ENCODE measurements at regions not wholly inside any gene's neighbourhood (a gene's known extent, or its start where the extent isn't known, plus 50 kb on each side); places are given as distances from the start of the nearest gene placed in this dataset.

DNA sequence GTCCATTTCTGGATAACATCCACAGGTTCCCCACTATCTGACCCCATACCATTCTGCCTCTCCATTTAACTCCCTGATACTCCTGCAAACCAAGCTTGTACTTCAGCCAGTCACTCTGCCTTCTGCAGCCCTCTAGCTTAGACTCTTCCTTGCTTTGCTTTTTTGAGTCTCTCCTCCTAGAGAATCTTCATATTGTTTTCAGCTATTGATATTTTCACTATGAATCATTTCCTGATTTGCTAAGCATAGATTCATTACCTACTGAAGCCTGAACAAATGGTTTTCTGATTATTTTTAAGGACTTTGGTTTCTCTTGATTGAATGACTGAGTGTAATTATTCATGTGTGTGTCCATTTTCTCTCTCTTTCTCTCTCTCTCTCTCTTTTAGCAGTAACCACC lies 2102.3 kb upstream of the CELF4 start:
- no peak overlapping the region for H3K4me3 ChIP-seq (ENCODE audit: low read depth, low read length)
- peak; percentile 16 for DNase-seq (ENCODE audit: low read depth)

DNA sequence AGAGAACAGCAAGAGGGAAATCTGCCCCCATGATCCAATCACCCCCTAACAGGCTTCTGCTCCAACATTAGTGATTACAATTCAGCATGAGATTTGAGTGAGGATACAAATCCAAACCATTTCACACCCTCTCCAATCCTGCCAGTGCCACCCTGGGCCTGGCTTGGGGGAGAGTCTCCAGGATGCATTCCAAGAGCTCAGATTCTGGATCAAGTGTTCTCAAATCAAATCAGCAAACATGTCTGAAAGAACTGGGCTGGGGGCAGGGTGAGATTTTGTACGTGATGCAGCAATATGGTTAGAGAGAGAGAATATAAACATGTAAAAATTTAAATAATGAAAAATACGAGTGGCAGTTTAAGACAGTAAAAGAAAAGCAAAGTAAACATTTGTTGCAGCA lies 2100.9 kb upstream of the CELF4 start:
- DNase-seq (ENCODE audit: low read depth) = no peak
- no peak overlapping the region for H3K4me3 ChIP-seq (ENCODE audit: low read depth, low read length)

DNA sequence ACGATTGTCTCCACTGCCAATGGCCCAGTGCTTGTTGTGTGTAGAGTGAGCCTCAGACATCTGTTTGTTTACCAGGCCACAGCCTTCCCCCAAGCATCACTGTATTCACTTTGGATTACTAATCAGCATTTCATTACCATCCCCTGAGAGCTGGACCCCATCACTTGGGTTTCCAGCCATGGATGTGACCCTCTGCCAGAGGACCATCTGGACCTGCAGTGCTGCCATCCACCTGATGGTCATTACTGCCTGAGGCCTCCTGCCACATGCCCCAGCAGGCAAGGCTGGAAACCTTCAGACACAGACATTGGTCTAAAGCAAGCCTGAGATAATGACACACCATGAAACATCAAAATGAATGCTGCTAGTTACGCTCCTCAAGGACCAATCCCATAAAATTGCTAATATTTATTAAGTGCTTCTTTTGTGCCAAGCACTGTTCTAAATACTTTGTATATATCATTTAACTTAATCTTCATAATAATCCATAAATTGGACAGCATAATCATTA lies 2096.3 kb upstream of the CELF4 start:
- no peak for DNase-seq (ENCODE audit: low read depth)
- H3K4me3 ChIP-seq (ENCODE audit: low read depth, low read length) = no peak overlapping the region

DNA sequence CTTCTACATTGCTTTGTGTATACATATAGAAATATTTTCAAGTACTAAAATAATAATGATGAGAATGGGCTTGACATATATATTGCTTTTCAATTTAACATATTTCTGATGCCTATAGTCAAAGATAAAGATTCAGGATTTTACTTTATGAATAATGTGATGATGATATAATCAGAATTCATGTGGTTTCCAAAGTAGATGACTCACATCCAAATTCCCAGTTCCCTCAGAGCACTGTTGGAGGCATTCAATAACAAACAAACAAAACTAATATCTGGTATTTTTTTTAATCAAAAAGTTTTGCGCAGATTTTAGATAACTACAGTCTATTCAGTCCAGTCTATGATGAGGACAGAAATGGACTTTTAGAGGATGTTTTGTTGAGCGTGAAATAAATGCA lies 2094.5 kb upstream of the CELF4 start:
- no peak overlapping the region for H3K4me3 ChIP-seq (ENCODE audit: low read depth, low read length)
- no peak for DNase-seq (ENCODE audit: low read depth)

DNA sequence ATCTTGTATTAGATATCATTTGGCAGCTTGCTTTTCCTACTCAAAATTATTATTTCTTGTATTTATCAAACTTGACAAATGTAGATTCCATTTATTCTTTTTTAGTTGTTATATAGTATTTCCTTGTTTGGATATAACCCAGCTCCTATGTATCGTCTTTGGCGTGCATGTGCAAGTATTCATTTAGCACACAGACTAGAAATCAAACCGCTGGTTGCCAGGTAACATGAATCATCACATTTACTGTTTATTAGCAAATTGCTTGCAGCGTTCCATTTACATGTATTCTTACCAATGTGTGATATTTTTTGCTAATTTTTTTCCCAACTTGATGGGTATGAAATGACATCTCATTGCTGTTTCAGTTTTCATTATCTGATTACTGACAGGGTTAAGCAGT lies 2089.7 kb upstream of the CELF4 start:
- no peak overlapping the region for H3K4me3 ChIP-seq (ENCODE audit: low read depth, low read length)
- no peak for DNase-seq (ENCODE audit: low read depth)

DNA sequence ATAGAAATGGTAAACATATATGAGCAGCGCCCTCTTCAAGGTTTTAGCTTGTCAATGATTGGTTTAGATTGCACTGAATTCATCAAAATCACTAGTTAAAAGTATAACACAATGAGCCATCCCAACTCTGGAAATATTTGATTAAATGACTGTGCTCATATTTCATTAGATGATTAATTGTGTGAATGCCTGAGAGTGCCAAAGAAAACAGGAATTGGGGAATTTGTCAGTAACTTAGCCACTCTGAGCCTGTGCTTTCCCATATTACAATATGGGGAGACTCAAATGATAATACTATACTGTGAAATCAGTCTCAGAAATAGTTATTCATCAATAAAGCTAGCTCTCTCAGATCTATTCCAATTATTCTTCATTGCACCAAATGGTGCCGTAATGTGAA lies 2087.6 kb upstream of the CELF4 start:
- H3K4me3 ChIP-seq (ENCODE audit: low read depth, low read length) = no peak overlapping the region
- DNase-seq (ENCODE audit: low read depth) = no peak

DNA sequence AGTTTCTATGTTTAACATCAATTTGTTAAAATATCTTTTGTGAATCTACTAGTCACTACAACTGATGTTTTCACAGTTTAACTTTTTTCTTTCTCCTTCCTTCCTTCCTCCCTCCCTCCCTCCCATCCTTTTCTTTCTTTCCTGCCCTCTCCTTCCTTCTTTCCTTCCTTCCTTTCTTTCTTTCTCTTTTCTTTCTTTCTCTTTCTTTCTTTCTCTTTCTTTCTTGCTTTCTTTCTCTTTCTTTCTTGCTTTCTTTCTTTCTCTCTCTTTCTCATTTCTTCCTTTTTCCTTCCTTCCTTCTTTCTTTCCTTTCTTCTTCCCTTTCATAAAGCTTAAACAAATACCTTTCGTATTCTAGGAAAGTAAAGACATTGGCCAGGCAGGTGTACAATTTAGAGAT lies 2083.0 kb upstream of the CELF4 start:
- H3K4me3 ChIP-seq (ENCODE audit: low read depth, low read length) = no peak overlapping the region
- no peak for DNase-seq (ENCODE audit: low read depth)

DNA sequence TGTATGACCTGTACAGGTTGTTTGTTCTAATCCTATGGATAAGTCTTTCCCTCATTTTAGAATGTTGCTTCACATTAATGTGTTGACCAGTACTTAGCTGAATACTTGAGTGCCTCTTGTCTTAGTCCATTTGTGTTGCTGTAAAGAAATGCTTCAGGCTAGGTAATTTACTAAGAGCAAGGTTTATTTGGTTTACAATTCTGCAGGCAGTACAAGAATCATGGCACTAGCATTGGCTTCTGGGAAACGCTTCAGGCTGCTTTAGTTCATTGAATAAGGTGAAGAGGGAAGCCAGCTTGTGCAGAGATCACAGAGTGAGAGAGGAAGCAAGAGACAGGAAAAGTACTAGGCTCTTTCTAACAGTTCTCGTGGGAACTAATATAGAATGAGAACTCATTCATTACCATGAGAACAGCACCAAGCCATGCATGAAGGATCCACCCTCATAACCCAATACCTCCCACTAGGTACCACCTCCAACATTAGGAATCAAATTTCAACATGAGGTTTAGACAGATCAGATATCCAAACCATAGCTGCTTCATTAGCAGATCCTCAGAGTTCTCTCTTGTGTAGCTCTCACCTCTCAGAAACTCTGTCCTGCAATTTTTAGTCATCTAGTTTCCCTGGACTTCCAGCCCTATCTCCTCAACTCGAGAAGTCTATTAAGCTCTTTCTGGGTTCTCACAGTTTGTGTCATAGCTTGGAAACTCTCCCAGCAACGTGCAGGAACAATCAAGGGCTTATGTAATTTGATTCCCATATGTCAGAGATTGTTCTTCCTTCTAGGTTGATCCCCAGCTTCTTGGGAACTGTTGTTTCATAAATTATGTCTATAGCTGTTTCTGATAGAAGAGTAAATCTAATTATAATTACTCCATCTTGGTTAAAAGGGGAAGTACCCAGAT lies 2082.3 kb upstream of the CELF4 start:
- peak; percentile 92 for DNase-seq (ENCODE audit: low read depth)
- no peak overlapping the region for H3K4me3 ChIP-seq (ENCODE audit: low read depth, low read length)

DNA sequence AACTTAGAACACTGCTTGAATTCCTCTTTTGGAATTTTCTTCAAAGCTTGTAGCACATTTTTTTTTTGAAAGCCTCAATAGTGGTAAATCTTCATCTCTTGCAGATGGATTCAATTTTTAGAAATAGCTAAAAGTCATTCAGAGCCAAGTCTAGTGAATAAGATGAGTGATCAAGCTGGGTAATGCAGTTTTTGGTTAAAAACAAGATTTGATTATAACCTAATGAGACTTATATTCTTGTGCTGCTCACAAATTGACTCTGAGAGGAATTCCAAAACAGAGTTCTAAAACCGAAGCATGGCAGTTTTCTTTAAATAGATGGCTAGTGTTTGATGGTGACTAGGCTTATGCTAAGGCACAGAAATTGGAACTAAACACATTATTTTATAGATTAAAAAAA lies 2072.6 kb upstream of the CELF4 start:
- DNase-seq (ENCODE audit: low read depth) = no peak
- no peak overlapping the region for H3K4me3 ChIP-seq (ENCODE audit: low read depth, low read length)

DNA sequence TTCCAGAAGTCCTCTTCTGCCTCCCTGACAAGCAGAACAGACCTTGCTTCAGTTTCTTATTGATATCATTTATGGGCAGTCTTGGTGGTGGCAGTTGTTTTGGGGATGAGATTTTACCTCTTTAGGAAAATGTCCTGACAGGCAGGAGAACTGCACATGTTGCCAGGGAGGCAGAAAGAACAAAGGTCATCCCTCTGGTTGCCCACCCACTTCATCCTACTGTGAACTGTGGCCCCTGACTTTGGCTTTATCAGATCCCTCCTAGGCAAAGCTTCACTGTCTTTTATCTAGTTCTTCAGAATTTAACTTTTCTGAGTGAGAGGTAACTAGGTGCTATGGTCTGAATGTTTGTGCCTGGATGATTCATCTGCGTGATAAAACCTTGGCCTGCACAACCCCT lies 2071.3 kb upstream of the CELF4 start:
- no peak overlapping the region for H3K4me3 ChIP-seq (ENCODE audit: low read depth, low read length)
- DNase-seq (ENCODE audit: low read depth) = no peak

DNA sequence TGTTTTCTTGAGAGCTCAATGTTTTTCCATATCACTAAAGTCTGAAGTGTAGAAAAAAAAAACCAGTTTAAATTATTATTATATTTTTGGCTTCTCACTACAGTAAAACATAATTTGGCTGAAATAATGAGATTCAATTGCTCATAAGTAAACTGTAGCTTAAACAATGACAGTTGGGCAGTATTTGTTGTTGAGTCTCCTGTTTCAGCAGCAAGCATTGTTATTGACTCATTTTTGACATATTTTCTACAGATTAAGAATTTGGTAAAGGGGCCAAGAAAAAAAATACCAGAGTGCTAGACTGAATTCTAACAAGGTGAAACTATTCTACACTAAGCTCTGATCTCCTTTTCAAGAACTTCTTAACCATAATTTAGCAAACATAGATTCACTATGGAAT lies 2070.4 kb upstream of the CELF4 start:
- H3K4me3 ChIP-seq (ENCODE audit: low read depth, low read length) = no peak overlapping the region
- DNase-seq (ENCODE audit: low read depth) = no peak

DNA sequence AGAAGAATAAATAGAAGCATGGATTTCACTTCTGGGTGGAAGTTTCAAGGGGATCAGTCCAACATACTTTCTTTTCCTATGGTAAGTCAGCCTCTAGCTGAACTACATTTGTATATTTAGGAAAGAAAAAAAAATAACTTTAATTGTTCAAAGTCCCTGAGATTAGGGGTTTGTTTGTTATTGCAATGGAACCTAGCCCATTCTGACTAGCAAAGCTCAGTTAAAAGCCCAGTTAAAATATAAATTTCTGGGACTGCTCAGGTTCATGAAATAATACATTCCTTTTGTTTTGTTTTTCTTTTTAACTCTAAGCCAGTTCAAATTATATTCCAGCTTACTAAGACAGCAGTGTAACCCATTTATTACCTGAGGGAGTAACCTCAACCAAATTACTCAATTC lies 2069.6 kb upstream of the CELF4 start:
- DNase-seq (ENCODE audit: low read depth) = no peak
- no peak overlapping the region for H3K4me3 ChIP-seq (ENCODE audit: low read depth, low read length)

DNA sequence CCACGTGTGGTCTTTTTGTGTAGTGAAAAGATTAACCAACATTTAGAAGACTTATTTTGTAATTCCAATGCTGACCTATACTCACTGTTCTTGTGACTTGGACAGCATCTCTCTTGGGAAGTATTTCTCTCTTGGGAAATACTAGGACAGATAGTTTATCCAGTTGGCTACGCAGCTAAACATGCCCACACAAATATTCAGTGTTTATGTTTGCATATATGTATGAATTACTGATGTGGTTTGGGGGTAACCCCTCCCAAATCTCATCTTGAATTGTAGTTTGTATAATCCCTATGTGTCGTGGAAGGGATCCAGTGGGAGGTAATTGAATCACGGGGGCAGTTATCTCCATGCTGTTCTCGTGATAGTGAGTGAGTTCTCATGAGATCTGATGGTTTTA lies 2062.3 kb upstream of the CELF4 start:
- no peak overlapping the region for H3K4me3 ChIP-seq (ENCODE audit: low read depth, low read length)
- no peak for DNase-seq (ENCODE audit: low read depth)

DNA sequence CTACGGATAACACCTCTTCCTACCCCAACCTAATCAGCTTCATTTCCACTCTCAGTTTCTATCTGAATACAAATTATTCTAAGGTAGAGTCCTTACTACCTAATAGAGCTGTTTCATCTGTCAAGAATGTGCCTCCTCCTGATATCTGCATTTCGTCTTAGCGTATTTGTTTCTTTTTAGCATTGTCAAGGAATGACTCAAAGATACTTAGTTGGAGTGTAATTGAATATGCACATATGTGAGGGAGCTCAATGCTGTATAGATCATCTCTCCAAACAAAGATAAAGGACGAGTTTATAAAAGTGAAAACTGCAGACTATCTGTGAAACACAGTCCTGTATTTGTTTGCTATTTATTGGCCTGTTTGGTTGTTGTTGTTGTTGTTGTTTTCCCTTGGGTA lies 2059.4 kb upstream of the CELF4 start:
- DNase-seq (ENCODE audit: low read depth) = no peak

DNA sequence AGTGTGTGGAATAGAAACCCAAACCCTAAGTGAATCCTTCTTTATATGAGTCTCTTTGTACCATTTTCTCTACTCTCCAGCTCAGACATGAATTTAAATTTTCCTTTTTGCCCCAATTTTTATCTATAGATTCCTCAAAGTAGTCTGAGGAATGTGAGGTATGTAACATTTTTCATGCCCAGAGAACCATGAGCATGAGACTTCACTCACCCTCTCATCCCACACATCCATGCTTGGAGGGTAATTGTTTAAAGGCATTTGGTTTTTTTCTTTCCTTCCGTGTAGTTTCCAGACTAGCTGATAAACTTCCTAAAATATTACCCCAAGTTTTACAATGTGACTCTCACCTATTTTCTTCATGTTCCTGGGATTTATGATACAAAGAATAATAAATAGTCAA lies 2056.8 kb upstream of the CELF4 start:
- no peak for DNase-seq (ENCODE audit: low read depth)

More for the DNA sequence above, 2059.4 kb upstream of the CELF4 start:
- no peak overlapping the region for H3K4me3 ChIP-seq (ENCODE audit: low read depth, low read length)

DNA sequence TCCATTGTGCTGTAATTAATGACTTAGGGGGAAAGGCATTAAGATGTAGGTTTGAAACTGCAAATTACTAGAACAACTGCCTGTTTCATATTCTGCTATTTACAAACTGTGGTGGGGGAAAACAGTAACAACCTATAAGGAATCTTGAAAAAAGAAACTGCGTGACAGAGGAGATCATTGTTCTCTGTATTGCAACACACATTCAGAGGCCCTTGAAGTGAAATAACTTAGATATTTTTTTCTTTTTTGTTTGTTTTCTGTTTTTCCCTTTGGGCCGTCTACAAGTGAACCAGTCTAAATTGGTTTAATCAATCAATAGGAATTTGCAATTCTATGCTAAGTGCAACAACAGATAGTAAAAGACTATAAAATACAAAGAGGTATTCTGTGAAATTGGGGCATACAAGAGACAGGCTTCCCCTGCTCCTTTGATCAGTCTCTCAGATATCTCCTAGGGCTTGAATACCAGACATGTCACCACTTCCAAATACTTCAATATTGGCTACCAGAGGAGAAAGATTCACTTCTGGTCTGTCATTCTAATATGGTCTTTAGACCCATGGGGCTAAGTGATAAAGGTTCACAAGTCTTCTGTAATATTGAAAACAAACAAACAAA lies 2055.1 kb upstream of the CELF4 start:
- no peak overlapping the region for H3K4me3 ChIP-seq (ENCODE audit: low read depth, low read length)
- no peak for DNase-seq (ENCODE audit: low read depth)

More for the DNA sequence above, 2056.8 kb upstream of the CELF4 start:
- H3K4me3 ChIP-seq (ENCODE audit: low read depth, low read length) = no peak overlapping the region

DNA sequence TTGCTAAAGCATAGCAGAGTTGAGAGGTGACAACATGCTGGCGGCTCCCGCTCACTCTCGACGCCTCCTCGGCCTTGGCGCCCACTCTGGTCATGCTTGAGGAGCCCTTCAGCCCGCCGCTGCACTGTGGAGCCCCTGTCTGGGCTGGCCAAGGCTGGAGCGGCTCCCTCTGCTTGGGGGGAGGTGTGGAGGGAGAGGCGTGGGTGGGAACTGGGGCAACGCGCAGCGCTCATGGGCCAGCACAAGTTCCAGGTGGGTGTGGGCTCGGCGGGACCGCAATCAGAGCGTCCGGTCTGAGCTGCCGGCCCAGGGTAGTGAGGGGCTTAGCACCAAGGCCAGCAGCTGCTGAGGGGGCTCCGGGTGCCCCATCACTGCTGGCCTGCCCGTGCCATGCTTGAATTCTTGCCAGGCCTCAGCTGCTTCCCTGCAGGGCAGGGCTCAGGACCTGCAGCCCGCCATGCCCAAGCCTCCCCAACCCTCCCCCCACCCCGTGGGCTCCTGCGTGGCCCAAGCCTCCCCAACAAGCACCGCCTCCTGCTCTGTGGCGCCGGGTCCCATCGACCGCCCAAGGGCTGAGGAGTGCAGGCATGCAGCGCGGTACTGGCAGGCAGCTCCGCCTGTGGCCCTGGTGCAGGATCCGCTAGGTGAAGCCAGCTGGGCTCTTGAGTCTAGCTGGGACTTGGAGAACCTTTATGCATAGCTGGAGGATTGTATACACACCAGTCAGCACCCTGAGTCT lies 2052.8 kb upstream of the CELF4 start:
- no peak overlapping the region for H3K4me3 ChIP-seq (ENCODE audit: low read depth, low read length)
- DNase-seq (ENCODE audit: low read depth) = no peak

DNA sequence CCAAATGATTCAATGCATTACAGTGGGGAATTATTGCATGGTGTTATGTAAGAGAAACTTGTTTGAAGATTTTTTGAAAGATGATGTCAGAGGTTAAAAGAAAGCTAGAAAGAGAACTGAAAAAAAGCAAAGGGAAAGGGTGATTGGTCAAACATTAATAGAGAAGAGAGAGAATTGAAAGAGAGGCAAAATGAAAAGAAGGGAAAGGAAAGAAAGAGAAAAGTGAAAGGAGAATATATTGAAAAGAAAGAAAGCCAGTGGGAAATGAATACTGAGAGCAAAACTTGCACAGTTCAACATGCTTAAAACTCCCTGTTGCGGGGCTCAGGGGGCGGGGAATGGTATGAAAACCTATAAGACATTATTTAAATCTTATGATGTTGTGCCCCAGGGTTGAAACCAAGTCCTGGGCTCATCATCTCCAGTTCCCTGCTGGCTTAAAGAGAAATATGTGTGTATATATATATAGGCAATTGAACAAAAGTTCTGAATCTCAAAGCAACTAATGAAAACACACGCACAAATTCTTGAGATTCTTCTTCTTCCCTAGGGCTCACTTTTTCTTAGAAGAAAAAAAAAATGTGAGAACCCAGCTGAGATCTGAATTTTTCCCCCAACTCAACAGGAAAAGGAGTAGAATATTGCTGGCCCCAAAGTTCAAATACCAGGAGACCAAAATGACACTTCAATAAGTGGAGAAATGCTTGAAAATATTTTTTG lies 2045.9 kb upstream of the CELF4 start:
- no peak for DNase-seq (ENCODE audit: low read depth)
- no peak overlapping the region for H3K4me3 ChIP-seq (ENCODE audit: low read depth, low read length)

DNA sequence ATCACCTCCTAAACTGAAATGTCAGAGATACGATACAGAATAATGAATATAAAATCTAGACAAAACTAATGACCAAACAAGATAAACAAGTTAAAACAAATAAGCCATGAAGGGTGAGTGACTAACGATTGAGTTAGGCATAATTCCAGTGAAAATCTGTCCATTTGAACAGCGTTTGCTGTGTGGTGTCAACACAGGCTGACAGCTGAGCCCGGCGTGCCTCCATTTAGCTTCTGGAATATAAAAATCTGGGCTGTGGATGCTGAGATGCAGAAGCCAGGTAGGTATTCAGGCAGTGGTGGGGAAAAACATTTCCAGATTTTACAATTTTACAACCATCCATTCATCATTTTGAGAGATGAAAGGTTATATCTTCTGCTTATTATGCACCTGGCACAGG lies 2041.4 kb upstream of the CELF4 start:
- H3K4me3 ChIP-seq (ENCODE audit: low read depth, low read length) = no peak overlapping the region
- no peak for DNase-seq (ENCODE audit: low read depth)

DNA sequence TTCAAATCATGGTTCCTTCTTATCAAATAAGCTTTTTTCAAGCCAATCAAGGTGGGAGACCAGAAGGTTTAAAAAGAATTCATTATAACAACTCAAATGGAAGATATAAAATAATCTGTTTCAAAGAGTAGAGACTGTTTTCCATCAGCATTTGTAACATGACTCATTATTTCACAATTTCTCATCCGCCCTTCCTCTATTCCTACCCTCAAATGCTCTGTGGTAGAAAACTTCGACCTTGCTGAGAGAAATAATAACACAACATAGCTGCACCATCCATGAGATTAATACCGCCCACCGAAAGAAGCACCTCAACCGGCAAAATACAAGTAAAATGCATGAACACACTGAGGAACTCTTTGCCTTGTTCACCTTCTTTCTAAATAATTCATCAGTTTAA lies 2039.2 kb upstream of the CELF4 start:
- peak; percentile 34 for DNase-seq (ENCODE audit: low read depth)

More for the DNA sequence above, 2039.2 kb upstream of the CELF4 start:
- H3K4me3 ChIP-seq (ENCODE audit: low read depth, low read length) = no peak overlapping the region

Measured in skeletal muscle cell (primary cell).